Kidney tubule cell (primary cell): ENCODE measurements at regions not wholly inside any gene's neighbourhood (a gene's known extent, or its start where the extent isn't known, plus 50 kb on each side); places are given as distances from the start of the nearest gene placed in this dataset.

Experiments used
- DNase-seq: peaks from one replicate; pipeline ENCODE4 v3.0.0-alpha.2; 2018; ENCODE audit warnings: low spot score

- no peak for DNase-seq
These were observed 195.2 kb upstream of the RAG2 start for GRCh38 chr11:36792996-36793914.

GRCh38 chr11:36791957-36792356 lies 193.9 kb upstream of the RAG2 start:
- no peak for DNase-seq

GRCh38 chr11:36790526-36790925 lies 192.5 kb upstream of the RAG2 start:
- DNase-seq, result no peak

- no peak for DNase-seq
These were observed 185.8 kb upstream of the RAG2 start for GRCh38 chr11:36783808-36784207.

GRCh38 chr11:36779791-36780190 lies 181.8 kb upstream of the RAG2 start:
- peak; percentile 57 for DNase-seq

GRCh38 chr11:36777311-36777710 lies 179.3 kb upstream of the RAG2 start:
- no peak for DNase-seq

- DNase-seq, result no peak
These were observed 177.7 kb upstream of the RAG2 start for GRCh38 chr11:36775756-36776155.

- peak; percentile 62 for DNase-seq
These were observed 177.1 kb upstream of the RAG2 start for GRCh38 chr11:36775130-36775529.

GRCh38 chr11:36774603-36775002 lies 176.6 kb upstream of the RAG2 start:
- DNase-seq, result peak; percentile 80

GRCh38 chr11:36763187-36763586 lies 165.2 kb upstream of the RAG2 start:
- DNase-seq, result no peak

GRCh38 chr11:36757075-36757474 lies 159.0 kb upstream of the RAG2 start:
- no peak for DNase-seq

- no peak for DNase-seq
These were observed 155.9 kb upstream of the RAG2 start for GRCh38 chr11:36753960-36754359.

- DNase-seq, result no peak
These were observed 154.0 kb upstream of the RAG2 start for GRCh38 chr11:36751996-36752395.

GRCh38 chr11:36751335-36751781 lies 153.3 kb upstream of the RAG2 start:
- DNase-seq, result no peak

- peak; percentile 9 for DNase-seq
These were observed 152.3 kb upstream of the RAG2 start for GRCh38 chr11:36750349-36750748.

- DNase-seq, result no peak
These were observed 150.8 kb upstream of the RAG2 start for GRCh38 chr11:36748836-36749235.

- peak; percentile 89 for DNase-seq
These were observed 149.1 kb upstream of the RAG2 start for GRCh38 chr11:36746886-36747710.

- DNase-seq, result peak; percentile 64
These were observed 146.5 kb upstream of the RAG2 start for GRCh38 chr11:36744375-36745168.

- no peak for DNase-seq
These were observed 145.0 kb upstream of the RAG2 start for GRCh38 chr11:36743039-36743438.

- no peak for DNase-seq
These were observed 143.5 kb upstream of the RAG2 start for GRCh38 chr11:36741515-36741914.

- DNase-seq, result no peak
These were observed 140.3 kb upstream of the RAG2 start for GRCh38 chr11:36738292-36738861.

GRCh38 chr11:36736103-36736502 lies 138.1 kb upstream of the RAG2 start:
- no peak for DNase-seq
